ENCODE measurements at regions not wholly inside any gene's neighbourhood (a gene's known extent, or its start where the extent isn't known, plus 50 kb on each side); places are given as distances from the start of the nearest gene placed in this dataset.

GRCh38 chr7:25789701-25790640 lies 362.0 kb upstream of the NFE2L3 start:
- TF ChIP-seq, protein P1, sequence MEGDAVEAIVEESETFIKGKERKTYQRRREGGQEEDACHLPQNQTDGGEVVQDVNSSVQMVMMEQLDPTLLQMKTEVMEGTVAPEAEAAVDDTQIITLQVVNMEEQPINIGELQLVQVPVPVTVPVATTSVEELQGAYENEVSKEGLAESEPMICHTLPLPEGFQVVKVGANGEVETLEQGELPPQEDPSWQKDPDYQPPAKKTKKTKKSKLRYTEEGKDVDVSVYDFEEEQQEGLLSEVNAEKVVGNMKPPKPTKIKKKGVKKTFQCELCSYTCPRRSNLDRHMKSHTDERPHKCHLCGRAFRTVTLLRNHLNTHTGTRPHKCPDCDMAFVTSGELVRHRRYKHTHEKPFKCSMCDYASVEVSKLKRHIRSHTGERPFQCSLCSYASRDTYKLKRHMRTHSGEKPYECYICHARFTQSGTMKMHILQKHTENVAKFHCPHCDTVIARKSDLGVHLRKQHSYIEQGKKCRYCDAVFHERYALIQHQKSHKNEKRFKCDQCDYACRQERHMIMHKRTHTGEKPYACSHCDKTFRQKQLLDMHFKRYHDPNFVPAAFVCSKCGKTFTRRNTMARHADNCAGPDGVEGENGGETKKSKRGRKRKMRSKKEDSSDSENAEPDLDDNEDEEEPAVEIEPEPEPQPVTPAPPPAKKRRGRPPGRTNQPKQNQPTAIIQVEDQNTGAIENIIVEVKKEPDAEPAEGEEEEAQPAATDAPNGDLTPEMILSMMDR (IDR thresholded peaks at IDR 0.05) = no peak
- TF ChIP-seq POLR2AphosphoS5 (IDR thresholded peaks at IDR 0.05) = no peak
- TF ChIP-seq POLR2A (IDR thresholded peaks at IDR 0.05) = no peak

All from breast epithelium (tissue), 3 donors.